ENCODE measurements at regions not wholly inside any gene's neighbourhood (a gene's known extent, or its start where the extent isn't known, plus 50 kb on each side); places are given as distances from the start of the nearest gene placed in this dataset.
A peak's percentile ranks its signal among the peaks of the same experiment; 100 is the strongest.

- no peak overlapping the region for H3K4me3 ChIP-seq (ENCODE audit: low read length in 3 of 3)
- TF ChIP-seq, protein P1, sequence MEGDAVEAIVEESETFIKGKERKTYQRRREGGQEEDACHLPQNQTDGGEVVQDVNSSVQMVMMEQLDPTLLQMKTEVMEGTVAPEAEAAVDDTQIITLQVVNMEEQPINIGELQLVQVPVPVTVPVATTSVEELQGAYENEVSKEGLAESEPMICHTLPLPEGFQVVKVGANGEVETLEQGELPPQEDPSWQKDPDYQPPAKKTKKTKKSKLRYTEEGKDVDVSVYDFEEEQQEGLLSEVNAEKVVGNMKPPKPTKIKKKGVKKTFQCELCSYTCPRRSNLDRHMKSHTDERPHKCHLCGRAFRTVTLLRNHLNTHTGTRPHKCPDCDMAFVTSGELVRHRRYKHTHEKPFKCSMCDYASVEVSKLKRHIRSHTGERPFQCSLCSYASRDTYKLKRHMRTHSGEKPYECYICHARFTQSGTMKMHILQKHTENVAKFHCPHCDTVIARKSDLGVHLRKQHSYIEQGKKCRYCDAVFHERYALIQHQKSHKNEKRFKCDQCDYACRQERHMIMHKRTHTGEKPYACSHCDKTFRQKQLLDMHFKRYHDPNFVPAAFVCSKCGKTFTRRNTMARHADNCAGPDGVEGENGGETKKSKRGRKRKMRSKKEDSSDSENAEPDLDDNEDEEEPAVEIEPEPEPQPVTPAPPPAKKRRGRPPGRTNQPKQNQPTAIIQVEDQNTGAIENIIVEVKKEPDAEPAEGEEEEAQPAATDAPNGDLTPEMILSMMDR (IDR thresholded peaks at IDR 0.05; ENCODE audit: borderline replicate concordance, extremely low read depth, insufficient read depth), result no peak
- H3K9ac ChIP-seq (ENCODE audit: low read length in 3 of 3), result no peak overlapping the region
- no peaks in the 10 kb centered on the region for H3K36me3 ChIP-seq (ENCODE audit: control insufficient read depth in 2 of 3, insufficient read depth in 3 of 3, low read length in 3 of 3)
- H3K9me3 ChIP-seq (ENCODE audit: control insufficient read depth in 2 of 3, insufficient read depth in 1 of 3, low read length in 3 of 3), result no peaks in the 10 kb centered on the region
- FAIRE-seq (no peak), DNase-seq (peak in 1 of 5 donors; percentile 38)
- H3K4me1 ChIP-seq (ENCODE audit: control insufficient read depth in 2 of 3, insufficient read depth in 2 of 3, low read depth in 1 of 3, low read length in 3 of 3), result peaks cover 0 to 4% (median 0%) of the 10 kb centered on the region in 3 donors
- no peak overlapping the region for H3K27ac ChIP-seq (ENCODE audit: low read depth in 2 of 2, low read length in 2 of 2)
- intact Hi-C loops (cut with DNase I), result no loop called here
- H3K27me3 ChIP-seq (ENCODE audit: control insufficient read depth, insufficient read depth, low read length), result no peaks in the 10 kb centered on the region
Measured at GRCh38 chr9:86488794-86489193, 134.6 kb upstream of the TUT7 start.

DNA sequence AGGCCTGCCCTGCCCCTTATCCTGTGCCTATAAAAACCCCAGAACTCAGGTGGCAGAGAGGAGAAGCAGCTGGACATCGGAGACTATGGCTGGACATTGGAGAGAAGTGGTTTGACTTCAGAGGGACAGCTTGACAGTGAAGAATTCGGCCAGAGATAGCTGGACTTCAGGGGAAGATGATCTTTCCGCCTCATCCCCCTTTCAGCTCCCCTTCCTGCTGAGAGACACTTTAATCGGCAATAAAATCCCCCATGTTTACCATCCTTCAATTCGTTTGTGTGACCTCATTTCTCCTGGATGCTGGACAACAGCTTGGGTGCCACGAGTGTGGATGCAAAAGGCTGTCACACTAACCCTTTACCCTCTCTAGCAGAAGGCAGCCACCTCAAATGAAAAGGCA is 134.1 kb upstream of the TUT7 start:
- TF ChIP-seq, protein P1 (IDR thresholded peaks at IDR 0.05; ENCODE audit: borderline replicate concordance, extremely low read depth, insufficient read depth), result no peak
- no peak overlapping the region for H3K27ac ChIP-seq (ENCODE audit: low read depth in 2 of 2, low read length in 2 of 2)
- peaks cover 0 to 5% (median 0%) of the 10 kb centered on the region in 3 donors for H3K4me1 ChIP-seq (ENCODE audit: control insufficient read depth in 2 of 3, insufficient read depth in 2 of 3, low read depth in 1 of 3, low read length in 3 of 3)
- no peak overlapping the region for H3K4me3 ChIP-seq (ENCODE audit: low read length in 3 of 3)
- FAIRE-seq (no peak), DNase-seq (peak in 2 of 5 donors; percentile 19 to 37)
- no peaks in the 10 kb centered on the region for H3K36me3 ChIP-seq (ENCODE audit: control insufficient read depth in 2 of 3, insufficient read depth in 3 of 3, low read length in 3 of 3)
- H3K9me3 ChIP-seq (ENCODE audit: control insufficient read depth in 2 of 3, insufficient read depth in 1 of 3, low read length in 3 of 3), result no peaks in the 10 kb centered on the region
- intact Hi-C loops (cut with DNase I), result no loop called here
- no peak overlapping the region for H3K9ac ChIP-seq (ENCODE audit: low read length in 3 of 3)
- H3K27me3 ChIP-seq (ENCODE audit: control insufficient read depth, insufficient read depth, low read length), result no peaks in the 10 kb centered on the region

DNA sequence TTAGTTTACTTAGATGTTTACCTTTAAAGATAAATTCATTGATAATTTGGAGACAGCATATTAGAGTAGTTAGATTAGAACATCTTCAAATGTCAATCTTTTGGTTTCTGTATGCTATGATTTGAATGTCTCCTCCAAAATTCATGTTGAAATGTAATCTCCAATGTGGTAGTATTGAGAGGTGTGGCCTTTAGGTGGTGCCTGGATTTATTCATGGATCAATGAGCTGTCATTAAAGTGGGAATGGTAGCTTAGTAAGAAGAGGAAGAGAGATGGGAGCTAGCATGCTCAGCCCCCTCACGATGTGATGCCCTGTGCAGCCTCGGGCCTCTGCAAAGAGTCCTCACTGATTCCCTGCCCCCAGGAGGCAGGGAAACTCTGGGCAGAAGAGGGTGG is 133.6 kb upstream of the TUT7 start:
- no peak for FAIRE-seq
- intact Hi-C loops (cut with DNase I), result no loop called here
- Histone ChIP-seq H3K27ac (ENCODE audit: low read depth in 2 of 2, low read length in 2 of 2) (no peak overlapping the region), H3K4me3 (ENCODE audit: low read length in 3 of 3) (no peak overlapping the region), H3K9ac (ENCODE audit: low read length in 3 of 3) (no peak overlapping the region), H3K9me3 (ENCODE audit: control insufficient read depth in 2 of 3, insufficient read depth in 1 of 3, low read length in 3 of 3) (no peaks in the 10 kb centered on the region), H3K4me1 (ENCODE audit: control insufficient read depth in 2 of 3, insufficient read depth in 2 of 3, low read depth in 1 of 3, low read length in 3 of 3) (peaks cover 0 to 5% (median 0%) of the 10 kb centered on the region in 3 donors), H3K27me3 (ENCODE audit: control insufficient read depth, insufficient read depth, low read length) (no peaks in the 10 kb centered on the region), H3K36me3 (ENCODE audit: control insufficient read depth in 2 of 3, insufficient read depth in 3 of 3, low read length in 3 of 3) (no peaks in the 10 kb centered on the region)
- TF ChIP-seq, protein P1 (IDR thresholded peaks at IDR 0.05; ENCODE audit: borderline replicate concordance, extremely low read depth, insufficient read depth), result no peak
- no peak for DNase-seq
